Sciatic nerve (tissue), 2 donors: ENCODE measurements at regions not wholly inside any gene's neighbourhood (a gene's known extent, or its start where the extent isn't known, plus 50 kb on each side); places are given as distances from the start of the nearest gene placed in this dataset.
A peak's percentile ranks its signal among the peaks of the same experiment; 100 is the strongest.
"Not testable (repeated sequence)": the region's sequence is repeated elsewhere in the genome, so short reads cannot be mapped to it uniquely, and the experiment has no call there.

Experiments
- ATAC-seq: fragments of 200-7000 bp; cut with Tn5 transposase; one replicate; pipeline ENCODE4 v1.9.1; 2020; ENCODE audit warnings: mild to moderate bottlenecking, moderate library complexity
- DNase-seq: peaks from one replicate; pipeline ENCODE4 v3.0.0-alpha.2; 2020; ENCODE audit warnings: low spot score
- intact Hi-C: fragments of 100-400 bp; cut with DNase I; formaldehyde crosslinking; loops from one replicate; pipeline ENCODE4 v1.14.2; 2022
- donor health status: DM: no; HTN: no; CAD: no.
- donor health status: DM: no; HTN: no; CAD: no.

GRCh38 chr22:47406180-47406834, 643.9 kb downstream of the TBC1D22A start:
- DNase-seq (no peak), ATAC-seq (no peak)
- intact Hi-C loops: no loop called here

- DNase-seq, intact Hi-C loops, ATAC-seq: not testable (repeated sequence)
Measured at GRCh38 chr22:47405222-47405621, 642.8 kb downstream of the TBC1D22A start.

- ATAC-seq: no peak
- intact Hi-C loops: no loop called here
- no peak for DNase-seq
Measured at GRCh38 chr22:47402876-47403525, 640.6 kb downstream of the TBC1D22A start.

GRCh38 chr22:47401976-47402770, 639.7 kb downstream of the TBC1D22A start:
- ATAC-seq (no peak), DNase-seq (no peak)
- intact Hi-C loops: no loop called here

- intact Hi-C loops: no loop called here
- ATAC-seq: no peak
- DNase-seq: no peak
Measured at GRCh38 chr22:47401592-47401898, 639.1 kb downstream of the TBC1D22A start.

GRCh38 chr22:47400701-47401591, 638.5 kb downstream of the TBC1D22A start:
- ATAC-seq: no peak
- intact Hi-C loops: no loop called here
- DNase-seq: no peak

- DNase-seq, intact Hi-C loops, ATAC-seq: not testable (repeated sequence)
Measured at GRCh38 chr22:47400131-47400530, 637.7 kb downstream of the TBC1D22A start.

- intact Hi-C loops: no loop called here
- DNase-seq (peak; percentile 37), ATAC-seq (no peak)
Measured at GRCh38 chr22:47398921-47399790, 636.7 kb downstream of the TBC1D22A start.

GRCh38 chr22:47398491-47398890, 636.0 kb downstream of the TBC1D22A start:
- intact Hi-C loops: no loop called here
- peak; percentile 6 for DNase-seq
- ATAC-seq: no peak

- intact Hi-C loops: no loop called here
- no peak for ATAC-seq
- peak; percentile 22 for DNase-seq
Measured at GRCh38 chr22:47397673-47398072, 635.2 kb downstream of the TBC1D22A start.

GRCh38 chr22:47396515-47396914, 634.1 kb downstream of the TBC1D22A start:
- DNase-seq: no peak
- intact Hi-C loops: no loop called here

GRCh38 chr22:47396105-47396504, 633.7 kb downstream of the TBC1D22A start:
- intact Hi-C loops: no loop called here
- DNase-seq (peak; percentile 35), ATAC-seq (no peak)

More at GRCh38 chr22:47396515-47396914, 634.1 kb downstream of the TBC1D22A start:
- no peak for ATAC-seq

GRCh38 chr22:47395481-47395880, 633.0 kb downstream of the TBC1D22A start:
- no peak for DNase-seq
- intact Hi-C loops: no loop called here

GRCh38 chr22:47394504-47395440, 632.3 kb downstream of the TBC1D22A start:
- ATAC-seq (no peak), DNase-seq (peak; percentile 18)
- intact Hi-C loops: no loop called here

More at GRCh38 chr22:47395481-47395880, 633.0 kb downstream of the TBC1D22A start:
- ATAC-seq: no peak

- DNase-seq: no peak
- ATAC-seq: no peak
- intact Hi-C loops: no loop called here
Measured at GRCh38 chr22:47393191-47393590, 630.7 kb downstream of the TBC1D22A start.

- DNase-seq (no peak), ATAC-seq (no peak)
- intact Hi-C loops: no loop called here
Measured at GRCh38 chr22:47392729-47393128, 630.3 kb downstream of the TBC1D22A start.

- intact Hi-C loops: no loop called here
- no peak for DNase-seq
- ATAC-seq: no peak
Measured at GRCh38 chr22:47392054-47392347, 629.6 kb downstream of the TBC1D22A start.
